ENCODE measurements at regions not wholly inside any gene's neighbourhood (a gene's known extent, or its start where the extent isn't known, plus 50 kb on each side); places are given as distances from the start of the nearest gene placed in this dataset.

GRCh38 chr5:5783021-5783420 lies 360.5 kb downstream of the ICE1 start:
- ATAC-seq (no peak), DNase-seq (no peak)
- H3K9me2 ChIP-seq (replicated peaks; ENCODE audit: low read length): no peaks in the 10 kb centered on the region
- no peaks in the 10 kb centered on the region for H3K79me2 ChIP-seq (ENCODE audit: low read length)
- no peak overlapping the region for H3K27ac ChIP-seq (ENCODE audit: low read length)
- no peaks in the 10 kb centered on the region for H4K20me1 ChIP-seq (ENCODE audit: low read length)
- H3K9ac ChIP-seq (ENCODE audit: low read length): no peak overlapping the region
- BruUV-seq (replicated peaks): no TSS peak
- H3K4me2 ChIP-seq (ENCODE audit: low read length): no peak overlapping the region
- intact Hi-C loops (cut with micrococcal nuclease): no loop called here
- H3K9me3 ChIP-seq (ENCODE audit: low read length): no peaks in the 10 kb centered on the region
- no peaks in the 10 kb centered on the region for H3F3A ChIP-seq (ENCODE audit: low read length, unreplicated experiment)
- no peaks in the 10 kb centered on the region for H3K4me1 ChIP-seq (ENCODE audit: insufficient read depth, low read length)
- no peaks in the 10 kb centered on the region for H3K36me3 ChIP-seq (ENCODE audit: low read depth, low read length)
- CTCF ChIA-PET: no interaction called here
- peaks cover 22% of the 10 kb centered on the region; the same call in 1 of the 2 replicates for H3K27me3 ChIP-seq (ENCODE audit: low read length)
- TF ChIP-seq EZH2phosphoT487 (IDR thresholded peaks at IDR 0.05; ENCODE audit: borderline replicate concordance, low read length) (no peak), EZH2 (IDR thresholded peaks at IDR 0.05; ENCODE audit: low read length, unreplicated experiment) (no peak)
- TF ChIP-seq, protein P1, sequence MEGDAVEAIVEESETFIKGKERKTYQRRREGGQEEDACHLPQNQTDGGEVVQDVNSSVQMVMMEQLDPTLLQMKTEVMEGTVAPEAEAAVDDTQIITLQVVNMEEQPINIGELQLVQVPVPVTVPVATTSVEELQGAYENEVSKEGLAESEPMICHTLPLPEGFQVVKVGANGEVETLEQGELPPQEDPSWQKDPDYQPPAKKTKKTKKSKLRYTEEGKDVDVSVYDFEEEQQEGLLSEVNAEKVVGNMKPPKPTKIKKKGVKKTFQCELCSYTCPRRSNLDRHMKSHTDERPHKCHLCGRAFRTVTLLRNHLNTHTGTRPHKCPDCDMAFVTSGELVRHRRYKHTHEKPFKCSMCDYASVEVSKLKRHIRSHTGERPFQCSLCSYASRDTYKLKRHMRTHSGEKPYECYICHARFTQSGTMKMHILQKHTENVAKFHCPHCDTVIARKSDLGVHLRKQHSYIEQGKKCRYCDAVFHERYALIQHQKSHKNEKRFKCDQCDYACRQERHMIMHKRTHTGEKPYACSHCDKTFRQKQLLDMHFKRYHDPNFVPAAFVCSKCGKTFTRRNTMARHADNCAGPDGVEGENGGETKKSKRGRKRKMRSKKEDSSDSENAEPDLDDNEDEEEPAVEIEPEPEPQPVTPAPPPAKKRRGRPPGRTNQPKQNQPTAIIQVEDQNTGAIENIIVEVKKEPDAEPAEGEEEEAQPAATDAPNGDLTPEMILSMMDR (conservative IDR thresholded peaks at IDR 0.05; ENCODE audit: low read depth, low read length): no peak
- H3K4me3 ChIP-seq (ENCODE audit: low read length): no peak overlapping the region
- no peak overlapping the region for H2AFZ ChIP-seq (ENCODE audit: low read length)
- POLR2A ChIA-PET (ENCODE audit: unreplicated experiment): no interaction called here

- no peak overlapping the region for H3K9ac ChIP-seq (ENCODE audit: low read length)
- H3K36me3 ChIP-seq (ENCODE audit: low read depth, low read length): no peaks in the 10 kb centered on the region
- H3K9me2 ChIP-seq (replicated peaks; ENCODE audit: low read length): no peaks in the 10 kb centered on the region
- peaks cover 27% of the 10 kb centered on the region; the same call in 1 of the 2 replicates for H3K27me3 ChIP-seq (ENCODE audit: low read length)
- no peaks in the 10 kb centered on the region for H3F3A ChIP-seq (ENCODE audit: low read length, unreplicated experiment)
- H3K9me3 ChIP-seq (ENCODE audit: low read length): no peaks in the 10 kb centered on the region
- intact Hi-C loops (cut with micrococcal nuclease): no loop called here
- no TSS peak for BruUV-seq (replicated peaks)
- no peak overlapping the region for H2AFZ ChIP-seq (ENCODE audit: low read length)
- TF ChIP-seq, protein P1 (conservative IDR thresholded peaks at IDR 0.05; ENCODE audit: low read depth, low read length): no peak
- no peak for TF ChIP-seq EZH2 (IDR thresholded peaks at IDR 0.05; ENCODE audit: low read length, unreplicated experiment)
- TF ChIP-seq EZH2phosphoT487 (IDR thresholded peaks at IDR 0.05; ENCODE audit: borderline replicate concordance, low read length): no peak
- no peak overlapping the region for H3K27ac ChIP-seq (ENCODE audit: low read length)
- H3K4me3 ChIP-seq (ENCODE audit: low read length): no peak overlapping the region
- ATAC-seq (no peak), DNase-seq (no peak)
- H4K20me1 ChIP-seq (ENCODE audit: low read length): no peaks in the 10 kb centered on the region
- H3K79me2 ChIP-seq (ENCODE audit: low read length): no peaks in the 10 kb centered on the region
- no peaks in the 10 kb centered on the region for H3K4me1 ChIP-seq (ENCODE audit: insufficient read depth, low read length)
- H3K4me2 ChIP-seq (ENCODE audit: low read length): no peak overlapping the region
- POLR2A ChIA-PET (ENCODE audit: unreplicated experiment): no interaction called here
- CTCF ChIA-PET: no interaction called here
Observed at GRCh38 chr5:5782402-5782801, 359.9 kb downstream of the ICE1 start.

DNA sequence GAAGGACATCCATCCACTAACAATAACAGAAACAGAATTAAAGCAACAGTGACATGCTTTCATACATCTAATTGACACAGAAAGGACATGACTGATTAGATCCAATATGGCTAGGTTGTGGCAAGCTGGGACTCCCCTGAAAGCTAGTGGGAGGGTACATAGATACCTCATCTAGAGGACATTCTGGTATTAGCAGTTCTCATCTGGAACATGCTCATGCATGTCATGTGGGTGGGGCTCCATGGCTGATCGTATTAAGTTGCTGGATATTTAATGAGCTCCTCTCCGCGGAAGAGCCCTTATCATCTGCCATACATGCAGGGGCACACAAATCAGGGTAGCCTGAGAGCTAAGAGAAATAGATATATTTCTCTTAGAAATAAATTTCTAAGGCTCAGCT lies 358.9 kb downstream of the ICE1 start:
- CTCF ChIA-PET: no interaction called here

More for the DNA sequence above, 358.9 kb downstream of the ICE1 start:
- DNase-seq (no peak), ATAC-seq (no peak)
- no peak overlapping the region for H3K9ac ChIP-seq (ENCODE audit: low read length)
- intact Hi-C loops (cut with micrococcal nuclease): no loop called here
- TF ChIP-seq EZH2 (IDR thresholded peaks at IDR 0.05; ENCODE audit: low read length, unreplicated experiment) (no peak), EZH2phosphoT487 (IDR thresholded peaks at IDR 0.05; ENCODE audit: borderline replicate concordance, low read length) (no peak)
- TF ChIP-seq, protein P1 (conservative IDR thresholded peaks at IDR 0.05; ENCODE audit: low read depth, low read length): no peak
- H3K9me3 ChIP-seq (ENCODE audit: low read length): no peaks in the 10 kb centered on the region
- peaks cover 33% of the 10 kb centered on the region for H3K27me3 ChIP-seq (ENCODE audit: low read length)
- BruUV-seq (replicated peaks): no TSS peak
- no peaks in the 10 kb centered on the region for H3F3A ChIP-seq (ENCODE audit: low read length, unreplicated experiment)
- no peaks in the 10 kb centered on the region for H3K4me1 ChIP-seq (ENCODE audit: insufficient read depth, low read length)
- no peak overlapping the region for H3K4me2 ChIP-seq (ENCODE audit: low read length)
- H4K20me1 ChIP-seq (ENCODE audit: low read length): no peaks in the 10 kb centered on the region
- H3K4me3 ChIP-seq (ENCODE audit: low read length): no peak overlapping the region
- H3K79me2 ChIP-seq (ENCODE audit: low read length): no peaks in the 10 kb centered on the region
- H2AFZ ChIP-seq (ENCODE audit: low read length): no peak overlapping the region
- H3K9me2 ChIP-seq (replicated peaks; ENCODE audit: low read length): no peaks in the 10 kb centered on the region
- POLR2A ChIA-PET (ENCODE audit: unreplicated experiment): no interaction called here
- no peak overlapping the region for H3K27ac ChIP-seq (ENCODE audit: low read length)
- H3K36me3 ChIP-seq (ENCODE audit: low read depth, low read length): no peaks in the 10 kb centered on the region

Measured in PC-3 (cell line).